OCI-M2 (cell line): ENCODE measurements at regions not wholly inside any gene's neighbourhood (a gene's known extent, or its start where the extent isn't known, plus 50 kb on each side); places are given as distances from the start of the nearest gene placed in this dataset.
"Not testable (repeated sequence)": the region's sequence is repeated elsewhere in the genome, so short reads cannot be mapped to it uniquely, and the experiment has no call there.

Experiments
- DNase-seq: peaks from one replicate; lab custom pipeline; 2025; ENCODE audit not compliant: unreplicated experiment; lab: John Stamatoyannopoulos, UW

DNA sequence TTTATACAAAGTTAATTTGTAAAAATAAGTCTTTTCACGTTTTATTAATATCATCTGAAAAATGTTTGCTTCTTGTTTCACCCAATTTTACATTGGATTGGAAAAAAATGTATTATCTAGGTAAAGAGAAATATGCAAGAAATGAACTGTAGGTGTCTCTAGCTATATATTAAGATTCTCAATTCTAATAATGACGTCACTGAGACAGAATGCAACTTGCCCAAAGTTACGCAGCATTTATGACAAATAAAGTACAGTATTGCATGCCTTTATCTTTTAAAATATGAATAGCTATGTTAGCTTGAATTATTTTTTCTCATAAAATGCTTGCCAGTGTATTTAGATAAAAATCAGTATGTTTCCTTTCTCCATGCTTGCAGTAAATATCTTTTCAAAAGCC is 728.8 kb downstream of the RERGL start:
- DNase-seq, result no peak

DNA sequence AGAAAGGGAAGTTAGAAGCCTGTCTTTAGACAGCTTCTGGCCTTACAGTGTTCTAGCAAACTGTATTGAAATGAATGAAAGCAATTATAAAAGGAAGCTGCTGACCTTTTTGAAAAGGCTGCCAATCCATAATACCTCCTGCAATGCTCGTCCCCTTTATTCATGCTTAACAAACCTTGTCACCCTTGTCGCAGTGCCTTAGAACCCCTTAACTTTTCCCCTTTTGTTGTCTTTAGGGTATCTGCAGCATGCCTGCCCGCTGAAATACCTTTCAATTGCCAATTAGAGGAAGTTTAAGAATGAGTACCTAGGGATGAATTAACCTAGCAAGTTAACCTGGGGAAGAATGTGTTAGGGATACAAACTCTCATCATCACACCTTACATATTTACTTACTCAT is 731.2 kb downstream of the RERGL start:
- no peak for DNase-seq

DNA sequence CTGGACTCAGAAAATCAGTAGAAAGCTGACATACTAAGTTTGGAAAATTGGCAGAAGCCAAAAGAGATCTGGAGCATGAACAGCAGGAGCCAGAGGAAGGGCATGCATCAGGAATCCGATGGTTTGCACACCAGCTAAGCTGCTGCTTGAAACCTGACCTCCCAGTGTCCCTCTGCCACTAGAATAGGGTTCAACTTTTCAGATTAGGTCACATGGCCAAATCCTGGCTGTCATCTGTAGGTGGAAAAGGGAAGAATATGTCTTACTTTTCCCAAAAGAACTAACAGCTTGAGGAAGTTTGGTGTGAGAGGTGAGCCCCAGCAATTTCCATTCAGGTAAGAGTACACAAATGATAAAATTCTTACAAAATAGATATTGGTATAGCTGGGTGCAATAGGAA is 732.6 kb downstream of the RERGL start:
- no peak for DNase-seq

DNA sequence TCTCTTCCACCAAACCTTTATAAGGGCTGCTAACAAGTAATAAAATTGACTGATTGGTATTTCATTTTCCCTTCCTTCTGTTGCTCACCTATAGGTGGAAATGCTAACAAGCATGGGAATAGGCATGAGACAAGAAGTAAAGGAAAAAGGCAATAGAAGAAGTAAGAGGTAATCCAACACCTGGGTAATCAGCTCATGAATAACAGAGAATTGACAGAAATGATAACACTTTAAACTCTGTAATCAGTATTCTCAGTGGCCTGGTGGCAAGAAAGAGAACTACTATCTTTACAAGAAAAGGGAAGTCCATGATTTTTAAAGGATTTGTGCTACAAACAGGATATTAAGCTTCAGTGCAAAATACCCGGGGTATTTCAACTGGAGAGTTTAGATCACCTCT is 737.8 kb downstream of the RERGL start:
- no peak for DNase-seq

DNA sequence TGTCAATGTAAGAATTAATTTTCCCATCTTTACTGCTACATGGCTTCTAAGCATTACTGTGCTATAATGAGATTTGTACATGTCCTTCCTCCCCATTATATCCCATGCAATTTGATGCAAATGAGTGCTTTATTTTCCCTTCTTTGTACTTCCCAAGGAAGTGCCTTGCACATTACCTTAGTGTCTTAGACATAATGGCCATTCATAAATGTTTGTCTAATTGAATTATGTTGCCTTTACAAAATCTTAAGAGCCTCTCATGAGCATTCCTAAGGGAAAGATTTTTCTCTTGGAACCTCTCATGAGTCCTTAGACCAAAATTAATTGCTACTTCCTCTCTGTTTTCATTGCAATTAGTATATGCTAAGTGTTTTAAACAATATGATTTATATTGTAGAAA is 741.7 kb downstream of the RERGL start:
- no peak for DNase-seq

DNA sequence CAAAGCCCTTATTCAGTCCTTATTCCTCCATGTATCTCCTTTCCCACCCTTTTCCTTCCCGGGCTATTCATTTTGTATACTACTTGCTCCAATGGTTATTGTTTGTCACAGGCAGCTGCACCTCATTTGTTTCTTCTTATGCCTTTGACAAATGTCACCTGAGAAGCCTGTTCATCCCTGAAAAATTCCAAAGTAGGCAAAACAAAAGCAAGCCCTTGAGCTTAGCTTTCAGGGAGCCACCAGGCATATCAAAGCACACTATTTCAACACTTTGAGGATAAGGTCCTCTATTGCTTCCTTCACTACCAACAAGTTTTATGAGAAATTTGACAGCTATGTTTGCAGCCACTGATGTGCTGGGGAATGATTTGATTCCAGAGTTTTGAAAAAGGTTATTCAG is 738.7 kb upstream of the LMO3 start:
- DNase-seq, result no peak

DNA sequence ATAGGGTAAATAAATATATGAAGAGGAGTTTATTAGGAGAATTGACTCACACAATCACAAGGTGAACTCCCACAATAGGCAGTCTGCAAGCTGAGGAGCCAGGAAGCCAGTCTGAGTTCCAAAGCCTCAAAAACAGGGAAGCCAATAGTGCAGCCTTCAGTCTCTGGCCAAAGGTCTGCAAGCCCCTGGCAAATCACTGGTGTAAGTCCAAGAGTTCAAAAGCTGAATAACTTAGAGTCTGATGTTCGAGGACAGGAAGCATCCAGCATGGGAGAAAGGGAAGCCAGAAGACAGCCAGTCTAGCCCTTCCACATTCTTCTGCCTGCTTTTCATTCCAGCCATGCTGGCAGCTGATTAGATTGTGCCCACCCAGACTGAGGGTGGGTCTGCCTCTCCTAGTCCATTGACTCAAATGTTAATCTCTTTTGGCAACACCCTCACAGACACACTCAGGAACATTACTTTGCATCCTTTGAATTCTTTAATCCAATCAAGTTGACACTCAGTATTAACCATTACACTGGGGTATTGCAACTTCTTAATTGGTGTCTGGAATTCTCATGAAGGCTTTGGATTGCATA is 736.5 kb upstream of the LMO3 start:
- DNase-seq, result no peak

DNA sequence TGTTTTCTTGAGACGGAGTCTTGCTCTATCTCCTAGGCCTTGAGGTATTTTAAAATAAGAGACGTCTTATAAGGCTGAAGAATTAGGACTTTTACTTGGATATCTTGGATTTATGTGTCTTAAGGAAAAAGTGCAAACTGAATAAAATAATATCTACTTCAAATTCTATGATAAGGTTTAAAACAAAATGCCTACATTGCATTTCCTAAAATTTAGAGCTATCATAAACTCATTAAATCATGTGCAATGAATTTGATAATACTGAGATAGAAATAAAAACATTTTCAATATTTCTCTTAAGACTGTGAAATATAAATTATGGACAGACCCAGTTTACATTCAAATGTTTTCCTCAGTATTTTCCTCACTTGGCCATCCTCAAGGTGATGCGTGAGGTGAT is 729.5 kb upstream of the LMO3 start:
- no peak for DNase-seq

DNA sequence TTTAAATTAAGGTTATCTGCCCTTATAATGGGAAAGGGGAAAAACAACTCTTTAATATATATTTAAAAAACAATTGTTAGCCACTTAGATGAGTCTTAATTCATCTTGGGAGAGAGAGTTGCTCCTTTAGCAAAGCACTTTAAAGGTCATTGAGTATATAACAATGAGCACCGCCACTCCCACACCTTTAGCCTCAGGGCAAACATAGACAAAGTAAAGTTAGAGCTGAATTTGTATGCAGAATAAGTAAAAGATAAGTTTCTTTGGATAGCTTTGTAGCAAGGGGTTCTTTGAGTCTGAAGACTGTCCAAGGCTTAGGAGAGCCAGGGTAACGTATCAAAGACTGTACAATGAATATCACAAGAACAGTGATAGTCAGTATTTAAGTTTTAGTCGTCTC is 728.8 kb upstream of the LMO3 start:
- no peak for DNase-seq

DNA sequence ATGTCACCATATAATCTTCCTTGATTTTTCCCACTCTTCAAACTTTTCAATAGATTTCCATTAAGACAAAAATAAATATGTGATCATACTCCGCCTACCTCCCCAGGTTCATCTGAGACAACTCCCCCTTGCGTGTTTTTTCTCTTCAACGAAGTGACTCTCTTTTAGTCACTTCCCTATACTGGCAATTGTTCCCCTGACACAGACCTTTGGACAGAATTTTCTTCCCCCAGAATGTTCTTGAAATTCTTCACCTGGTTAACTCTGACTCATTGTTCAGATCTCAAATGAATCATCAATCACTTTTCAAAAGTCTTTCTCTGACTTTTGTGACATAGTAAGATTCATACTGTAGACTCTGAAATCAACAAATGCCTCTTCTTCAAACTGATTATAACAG is 727.3 kb upstream of the LMO3 start:
- DNase-seq, result no peak

DNA sequence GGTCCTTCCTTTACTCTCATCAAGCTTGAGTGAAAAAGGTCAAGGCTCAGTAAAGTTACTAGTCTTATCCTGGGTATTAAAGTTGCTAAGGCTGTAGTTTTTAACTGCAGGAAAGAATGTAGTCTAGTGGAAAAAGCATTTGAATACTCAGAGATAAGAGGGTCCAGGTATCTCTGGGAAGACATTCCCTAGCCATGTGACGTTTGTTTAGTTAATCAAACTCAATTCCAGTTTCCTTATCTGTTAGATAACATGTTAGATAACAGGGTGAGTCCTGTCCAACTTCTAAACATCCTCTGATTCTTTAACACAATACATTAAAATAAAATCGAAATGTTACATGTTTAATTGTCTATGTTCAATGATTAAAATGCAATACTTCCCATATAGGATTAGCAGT is 720.7 kb upstream of the LMO3 start:
- DNase-seq, result no peak

DNA sequence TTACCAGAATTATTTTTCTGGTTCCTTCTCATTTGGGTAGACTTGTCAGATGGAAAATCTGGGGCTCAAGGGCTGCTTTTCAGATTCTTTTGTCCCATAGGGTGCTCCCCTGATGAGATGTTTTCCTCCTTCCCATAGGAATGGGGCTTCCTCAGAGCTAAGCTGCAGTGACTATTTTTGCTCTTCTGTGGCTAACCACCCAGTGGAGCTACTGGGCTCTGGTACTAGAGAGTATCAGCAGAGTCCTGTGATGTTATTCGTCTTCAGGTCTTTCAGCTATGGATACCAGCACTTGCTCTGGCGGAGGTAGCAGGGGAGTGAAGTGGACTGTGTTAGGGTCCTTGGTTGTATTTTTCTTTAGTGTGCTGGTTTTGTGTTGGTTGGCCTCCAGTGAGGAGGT is 716.1 kb upstream of the LMO3 start:
- DNase-seq, result no peak

DNA sequence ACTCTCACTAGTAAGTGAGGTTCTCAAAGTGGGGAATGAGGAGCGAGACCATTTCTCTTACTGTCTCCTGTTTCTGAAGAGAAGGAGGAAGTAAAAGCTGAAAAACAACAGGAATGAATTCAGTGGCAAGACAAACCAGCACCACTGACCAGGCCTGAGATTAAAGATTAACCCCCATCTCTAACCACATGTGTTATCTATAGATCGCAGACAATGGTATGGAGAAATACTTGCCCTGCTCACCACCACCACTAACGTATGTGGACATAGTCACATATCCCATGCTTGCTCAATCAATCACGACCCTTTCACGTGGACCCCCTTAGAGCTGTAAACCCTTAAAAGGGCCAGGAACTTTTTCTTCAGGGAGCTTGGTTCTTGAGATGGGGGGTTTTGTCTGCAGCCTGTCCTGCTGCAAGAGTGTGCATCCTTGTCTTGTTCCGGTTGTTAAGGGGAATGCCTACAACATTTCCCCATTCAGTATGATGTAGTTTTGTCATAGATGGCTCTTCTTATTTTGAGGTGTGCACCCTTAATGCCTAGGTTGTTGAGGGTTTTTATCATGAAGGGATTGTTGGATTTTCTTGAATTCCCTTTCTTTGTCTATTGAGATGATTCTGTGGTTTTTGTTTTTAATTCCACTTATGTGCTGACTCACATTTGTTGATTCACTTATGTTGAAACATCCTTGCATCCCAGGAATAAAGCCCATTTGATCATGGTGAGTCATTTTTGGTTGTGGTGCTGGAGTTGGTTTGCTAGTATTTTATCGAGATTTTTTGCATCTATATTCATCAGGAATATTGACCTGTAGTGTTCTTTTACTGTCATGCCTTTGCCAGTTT is 698.8 kb upstream of the LMO3 start:
- DNase-seq, result no peak

DNA sequence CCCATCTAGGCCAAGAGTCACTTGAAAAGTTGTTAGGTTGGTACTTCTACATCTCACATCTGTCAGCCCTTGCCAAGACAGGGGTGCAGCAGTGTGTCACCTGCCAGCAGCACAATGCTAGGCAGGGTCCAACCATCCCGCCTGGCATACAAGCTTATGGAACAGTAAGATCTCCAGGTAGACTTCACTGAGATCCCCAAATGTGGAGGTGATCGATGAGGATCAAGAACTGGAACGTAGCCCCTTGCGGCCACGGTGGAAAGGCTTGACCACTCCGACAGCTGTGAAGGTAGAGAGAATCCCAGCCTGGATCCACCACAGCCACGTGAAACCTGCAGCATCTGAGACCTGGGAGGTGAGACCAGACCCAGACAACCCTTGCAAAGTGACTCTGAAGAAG is 696.0 kb upstream of the LMO3 start:
- no peak for DNase-seq

DNA sequence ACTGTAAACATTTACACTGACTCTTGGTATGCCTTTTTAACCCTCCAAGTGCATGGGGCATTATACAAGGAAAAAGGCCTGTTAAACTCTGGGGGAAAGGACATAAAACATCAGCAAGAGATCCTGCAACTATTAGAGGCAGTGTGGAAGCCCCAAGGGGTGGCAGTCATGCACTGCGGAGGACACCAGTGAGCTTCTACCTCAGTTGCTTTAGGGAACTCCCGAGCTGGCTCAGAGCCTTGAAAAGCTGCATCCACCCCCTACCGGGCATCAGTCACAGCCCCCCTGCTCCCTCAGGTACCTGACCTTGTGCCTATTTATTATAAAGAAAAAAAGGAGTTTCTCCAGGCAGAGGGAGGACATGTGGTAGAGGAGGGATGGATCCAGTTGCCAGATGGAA is 695.6 kb upstream of the LMO3 start:
- DNase-seq, result no peak

DNA sequence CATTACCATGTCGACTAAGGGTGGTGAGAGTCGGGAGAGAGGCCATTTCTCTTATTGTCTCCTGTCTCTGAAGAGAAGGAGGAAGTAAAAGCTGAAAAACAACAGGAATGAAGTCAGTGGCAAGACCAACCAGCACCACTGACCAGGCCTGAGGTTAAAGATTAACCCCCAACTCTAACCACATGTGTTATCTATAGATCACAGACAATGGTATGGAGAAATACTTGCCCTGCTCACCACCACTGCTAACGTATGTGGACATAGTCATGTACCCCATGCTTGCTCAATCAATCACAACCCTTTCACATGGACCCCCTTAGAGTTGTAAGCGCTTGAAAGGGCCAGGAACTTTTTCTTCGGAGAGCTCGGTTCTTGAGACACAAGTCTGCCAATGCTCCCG is 690.9 kb upstream of the LMO3 start:
- no peak for DNase-seq

DNA sequence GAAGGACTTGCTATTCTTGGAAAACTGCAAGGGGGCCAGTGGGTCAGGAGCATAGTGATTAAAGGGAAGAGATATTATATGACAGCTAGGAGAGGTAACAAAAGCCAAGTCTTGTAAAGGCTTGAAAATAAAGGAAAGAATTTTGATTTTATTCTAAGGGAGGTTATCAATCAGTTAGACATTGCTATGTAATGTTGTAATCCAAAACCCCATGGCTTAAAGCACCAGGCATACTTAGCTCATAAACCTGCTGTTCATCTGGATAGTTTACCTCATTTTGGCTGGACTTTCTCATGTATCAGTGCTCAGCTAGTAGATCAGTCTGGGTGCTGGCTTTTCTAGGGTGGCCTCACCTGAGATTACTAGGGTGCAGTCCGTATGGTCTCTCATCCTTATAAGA is 680.9 kb upstream of the LMO3 start:
- DNase-seq, result no peak

DNA sequence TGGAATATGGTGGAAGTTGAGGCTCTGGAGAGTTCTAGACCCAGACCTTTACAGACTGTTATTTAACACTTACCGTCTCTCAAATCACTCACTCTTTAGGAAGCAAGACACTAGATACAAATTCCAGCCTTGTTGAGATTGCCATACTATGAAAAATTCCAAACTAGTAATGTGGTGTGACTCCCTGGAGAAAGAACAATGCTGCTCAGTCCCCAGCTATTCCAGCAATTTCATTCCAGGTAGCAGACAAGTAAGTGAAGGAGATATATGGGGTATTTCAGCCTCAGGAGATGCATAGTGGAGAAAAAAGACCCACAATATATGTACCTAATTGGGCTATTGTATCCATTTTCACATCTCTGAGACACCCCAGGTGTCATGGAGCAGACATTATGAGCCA is 678.9 kb upstream of the LMO3 start:
- no peak for DNase-seq

DNA sequence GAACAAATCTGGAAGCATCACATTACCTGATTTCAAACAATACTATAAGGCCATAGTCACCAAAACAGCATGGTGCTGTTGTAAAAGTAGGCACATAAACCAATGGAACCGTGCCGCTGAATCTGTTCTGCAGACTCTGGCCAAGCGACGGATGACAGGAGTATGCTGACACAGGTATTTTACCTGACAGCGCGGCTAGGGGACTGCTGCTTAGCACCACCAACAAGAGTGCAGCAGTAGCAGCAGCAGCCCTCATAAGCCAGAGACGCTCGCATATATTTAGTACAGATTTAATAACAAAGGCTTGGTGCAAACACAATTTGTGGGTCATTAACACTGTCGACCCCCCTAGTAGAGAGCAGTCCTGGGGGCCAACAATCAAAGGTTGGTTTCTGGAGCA is 677.6 kb upstream of the LMO3 start:
- DNase-seq, result no peak

DNA sequence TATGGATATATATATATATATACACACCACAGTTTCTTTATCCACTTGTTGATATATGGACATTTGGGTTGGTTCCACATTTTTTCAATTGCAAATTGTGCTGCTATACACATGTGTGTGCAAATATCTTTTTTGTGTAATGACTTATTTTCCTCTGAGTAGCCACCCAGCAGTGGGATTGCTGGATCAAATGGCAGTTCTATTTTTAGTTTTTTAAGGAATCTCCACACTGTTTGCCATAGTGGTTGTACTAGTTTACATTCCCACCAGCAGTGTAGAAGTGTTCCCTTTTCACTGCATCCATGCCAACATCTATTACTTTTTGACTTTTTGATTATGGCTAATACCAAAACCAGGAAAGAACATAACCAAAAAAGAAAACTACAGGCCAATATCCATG is 676.2 kb upstream of the LMO3 start:
- not testable (repeated sequence) for DNase-seq

DNA sequence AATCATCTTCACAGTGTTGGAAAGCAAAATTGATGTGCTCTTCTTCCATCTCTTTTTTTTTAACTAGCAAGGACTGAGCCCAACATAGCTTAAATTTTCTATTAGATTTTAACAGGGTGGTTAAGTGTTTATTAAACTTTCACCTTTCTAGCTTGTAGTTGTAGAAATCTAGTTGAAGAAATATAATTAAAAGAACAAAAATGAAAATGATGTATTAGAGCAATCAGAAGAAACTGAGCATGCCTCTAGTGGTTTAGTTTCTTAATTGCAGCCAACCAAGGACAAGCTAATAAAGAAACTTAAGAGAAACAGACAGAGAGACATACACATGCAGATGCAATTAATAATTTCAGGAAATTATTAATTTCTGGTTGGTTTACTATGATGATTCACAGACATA is 673.0 kb upstream of the LMO3 start:
- DNase-seq, result no peak

DNA sequence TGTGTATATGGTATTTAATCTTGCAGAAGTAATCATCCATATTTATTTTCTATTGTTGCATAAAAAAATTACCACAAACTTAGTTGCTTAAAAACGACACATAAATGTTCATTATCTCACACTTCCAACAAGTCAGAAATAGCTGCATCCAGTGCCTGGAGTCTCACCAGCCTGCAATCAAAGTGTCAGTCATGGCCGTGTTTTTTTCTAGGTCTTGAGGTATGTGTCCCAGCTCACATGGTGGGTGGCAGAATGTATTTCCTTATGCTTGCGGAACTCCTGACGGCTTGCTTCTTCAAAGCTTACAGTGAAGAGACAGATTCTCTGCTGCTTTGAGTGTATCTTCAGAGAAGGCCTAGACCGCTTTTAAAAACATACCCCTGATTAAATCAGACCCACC is 670.2 kb upstream of the LMO3 start:
- no peak for DNase-seq

DNA sequence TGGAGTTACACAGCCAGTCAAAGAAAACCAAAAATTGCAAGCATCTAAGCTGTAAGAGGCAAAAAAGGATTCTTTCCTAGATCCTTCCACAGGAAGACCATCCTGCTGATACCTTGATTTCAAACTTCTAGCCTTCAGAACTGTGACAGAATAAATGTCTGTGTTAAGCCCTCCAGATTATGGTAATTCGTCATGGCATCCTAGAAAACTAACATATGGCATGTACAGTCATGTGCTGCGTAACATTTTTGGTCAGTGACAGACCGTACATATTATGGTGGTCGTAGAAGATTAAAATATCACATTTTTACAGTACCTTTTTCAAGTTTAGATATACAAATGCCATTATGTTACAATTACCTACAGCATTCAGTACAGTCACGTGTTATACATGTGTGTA is 660.9 kb upstream of the LMO3 start:
- DNase-seq, result no peak
